HEK293T (cell line): ENCODE measurements at regions not wholly inside any gene's neighbourhood (a gene's known extent, or its start where the extent isn't known, plus 50 kb on each side); places are given as distances from the start of the nearest gene placed in this dataset.
"Not testable (repeated sequence)": the region's sequence is repeated elsewhere in the genome, so short reads cannot be mapped to it uniquely, and the experiment has no call there.

ENCODE experiments used
- CTCF ChIA-PET: fragments of 350-600 bp; formaldehyde crosslinking; extraction: SDS; loops from one replicate; lab custom pipeline; 2021; ENCODE audit warnings: antibody characterized with exemption, inconsistent platforms; lab: Yijun Ruan, JAX
- POLR2A ChIA-PET: fragments of 350-600 bp; formaldehyde crosslinking; extraction: SDS; loops from one replicate; lab custom pipeline; 2020; ENCODE audit warnings: antibody characterized with exemption, inconsistent platforms; lab: Yijun Ruan, JAX
- DNase-seq: peaks from one replicate; pipeline ENCODE4 v3.0.0; 2012; ENCODE audit warnings: mixed read lengths; ENCODE audit errors: extremely low spot score
- ARNT ChIP-seq: fragments of 450-650 bp; IDR thresholded peaks from 2 replicates; pipeline ENCODE4 v1.6.1; 2017; ENCODE audit warnings: mild to moderate bottlenecking
- BHLHE40 ChIP-seq: fragments of 450-650 bp; IDR thresholded peaks from 2 replicates; pipeline ENCODE4 v1.6.1; 2016; ENCODE audit warnings: mild to moderate bottlenecking, moderate library complexity, borderline replicate concordance
- CTBP1 ChIP-seq: fragments of 450-650 bp; IDR thresholded peaks from 2 replicates; pipeline ENCODE4 v1.6.1; 2016; ENCODE audit warnings: borderline replicate concordance
- ELF4 ChIP-seq: fragments of 450-650 bp; IDR thresholded peaks from 2 replicates; pipeline ENCODE4 v1.6.1; 2017; ENCODE audit warnings: antibody characterized with exemption
- FOXA1 ChIP-seq: fragments of 450-650 bp; IDR thresholded peaks from 2 replicates; pipeline ENCODE4 v1.6.1; 2016; ENCODE audit warnings: mild to moderate bottlenecking
- FOXK2 ChIP-seq: fragments of 450-650 bp; IDR thresholded peaks from 2 replicates; pipeline ENCODE4 v1.6.1; 2016; ENCODE audit warnings: mild to moderate bottlenecking
- FOXM1 ChIP-seq: fragments of 450-650 bp; IDR thresholded peaks from 2 replicates; pipeline ENCODE4 v1.6.1; 2017; ENCODE audit warnings: mild to moderate bottlenecking, borderline replicate concordance
- HDGF ChIP-seq: fragments of 450-650 bp; IDR thresholded peaks from 2 replicates; pipeline ENCODE4 v1.6.1; 2017; ENCODE audit warnings: antibody characterized with exemption, borderline replicate concordance
- L3MBTL2 ChIP-seq: fragments of 450-650 bp; conservative IDR thresholded peaks from 2 replicates; pipeline ENCODE4 v1.6.1; 2016; ENCODE audit warnings: mild to moderate bottlenecking
- LEF1 ChIP-seq: fragments of 450-650 bp; IDR thresholded peaks from 2 replicates; pipeline ENCODE4 v1.6.1; 2017; ENCODE audit warnings: mild to moderate bottlenecking, borderline replicate concordance
- NFRKB ChIP-seq: fragments of 450-650 bp; IDR thresholded peaks from 2 replicates; pipeline ENCODE4 v1.6.1; 2016; ENCODE audit warnings: mild to moderate bottlenecking, moderate library complexity
- PKNOX1 ChIP-seq: fragments of 450-650 bp; IDR thresholded peaks from 2 replicates; pipeline ENCODE4 v1.6.1; 2016
- SP1 ChIP-seq: fragments of 450-650 bp; IDR thresholded peaks from 2 replicates; pipeline ENCODE4 v1.6.1; 2017
- SUZ12 ChIP-seq: fragments of 450-650 bp; IDR thresholded peaks from 2 replicates; pipeline ENCODE4 v1.6.1; 2016; ENCODE audit warnings: mild to moderate bottlenecking
- TARDBP ChIP-seq: fragments of 450-650 bp; IDR thresholded peaks from 2 replicates; pipeline ENCODE4 v1.6.1; 2016
- ZNF384 ChIP-seq: fragments of 450-650 bp; IDR thresholded peaks from 2 replicates; pipeline ENCODE4 v1.6.1; 2016

GRCh38 chr5:87195616-87196015 is 72.1 kb upstream of the RASA1 start:
- ChIA-PET CTCF (no interaction called here), POLR2A (interaction anchor here (0.8 kb wide), 1 partner anchor 73 kb away, joined by 3 read pairs; no protein-coding TSS in a partner anchor)
- TF ChIP-seq CTBP1: no peak
- TF ChIP-seq FOXK2: no peak
- no peak for TF ChIP-seq ARNT
- no peak for TF ChIP-seq SP1
- no peak for TF ChIP-seq LEF1
- TF ChIP-seq PKNOX1: no peak
- no peak for DNase-seq

GRCh38 chr5:87198010-87198409 is 69.7 kb upstream of the RASA1 start:
- CTCF ChIA-PET: no interaction called here
- TF ChIP-seq FOXA1: no peak
- no peak for TF ChIP-seq ZNF384
- TF ChIP-seq ELF4: no peak
- TF ChIP-seq SP1: no peak
- TF ChIP-seq HDGF: no peak
- TF ChIP-seq LEF1: no peak
- TF ChIP-seq NFRKB: no peak
- TF ChIP-seq CTBP1: no peak
- no peak for TF ChIP-seq FOXM1
- no peak for TF ChIP-seq PKNOX1
- TF ChIP-seq ARNT: no peak
- TF ChIP-seq FOXK2: no peak
- DNase-seq: no peak
- POLR2A ChIA-PET: no interaction called here

GRCh38 chr5:87199246-87199645 is 68.4 kb upstream of the RASA1 start:
- CTCF ChIA-PET: not testable (repeated sequence)

GRCh38 chr5:87199704-87200103 is 68.0 kb upstream of the RASA1 start:
- DNase-seq, POLR2A ChIA-PET, CTCF ChIA-PET: not testable (repeated sequence)

More at GRCh38 chr5:87199246-87199645, 68.4 kb upstream of the RASA1 start:
- POLR2A ChIA-PET, DNase-seq: not testable (repeated sequence)

- ChIA-PET CTCF (no interaction called here), POLR2A (no interaction called here)
- DNase-seq: no peak
- no peak for TF ChIP-seq NFRKB
- TF ChIP-seq PKNOX1: no peak
- no peak for TF ChIP-seq SP1
- TF ChIP-seq CTBP1: no peak
- TF ChIP-seq L3MBTL2: no peak
- no peak for TF ChIP-seq HDGF
- TF ChIP-seq FOXM1: no peak
- TF ChIP-seq TARDBP: no peak
- no peak for TF ChIP-seq SUZ12
- no peak for TF ChIP-seq LEF1
- no peak for TF ChIP-seq FOXA1
- TF ChIP-seq FOXK2: no peak
- no peak for TF ChIP-seq ZNF384
- TF ChIP-seq ELF4: no peak
- no peak for TF ChIP-seq ARNT
- no peak for TF ChIP-seq BHLHE40
Measured at GRCh38 chr5:87210076-87210475, 57.6 kb upstream of the RASA1 start.

- CTCF ChIA-PET: no interaction called here
- DNase-seq: no peak
- TF ChIP-seq HDGF (no peak), NFRKB (no peak), FOXA1 (no peak), FOXK2 (no peak), ZNF384 (no peak), TARDBP (no peak), L3MBTL2 (no peak), LEF1 (no peak), ELF4 (no peak), BHLHE40 (no peak), ARNT (no peak), CTBP1 (no peak), SP1 (no peak), PKNOX1 (no peak), FOXM1 (no peak), SUZ12 (no peak)
- POLR2A ChIA-PET: interaction anchor here (0.5 kb wide), 1 partner anchor 206 kb away, joined by 3 read pairs; no protein-coding TSS in a partner anchor
Measured at GRCh38 chr5:87210743-87211142, 56.9 kb upstream of the RASA1 start.

- TF ChIP-seq NFRKB: no peak
- no peak for TF ChIP-seq L3MBTL2
- TF ChIP-seq TARDBP: no peak
- no peak for TF ChIP-seq CTBP1
- TF ChIP-seq FOXA1: no peak
- CTCF ChIA-PET: no interaction called here
- no peak for DNase-seq
- POLR2A ChIA-PET: no interaction called here
Measured at GRCh38 chr5:87211676-87212075, 56.0 kb upstream of the RASA1 start.

GRCh38 chr5:87212183-87212582 is 55.5 kb upstream of the RASA1 start:
- DNase-seq, CTCF ChIA-PET, POLR2A ChIA-PET: not testable (repeated sequence)

- DNase-seq, POLR2A ChIA-PET, CTCF ChIA-PET: not testable (repeated sequence)
Measured at GRCh38 chr5:87217480-87217879, 50.2 kb upstream of the RASA1 start.
